ENCODE measurements at regions not wholly inside any gene's neighbourhood (a gene's known extent, or its start where the extent isn't known, plus 50 kb on each side); places are given as distances from the start of the nearest gene placed in this dataset.

- TF ChIP-seq, protein P1, sequence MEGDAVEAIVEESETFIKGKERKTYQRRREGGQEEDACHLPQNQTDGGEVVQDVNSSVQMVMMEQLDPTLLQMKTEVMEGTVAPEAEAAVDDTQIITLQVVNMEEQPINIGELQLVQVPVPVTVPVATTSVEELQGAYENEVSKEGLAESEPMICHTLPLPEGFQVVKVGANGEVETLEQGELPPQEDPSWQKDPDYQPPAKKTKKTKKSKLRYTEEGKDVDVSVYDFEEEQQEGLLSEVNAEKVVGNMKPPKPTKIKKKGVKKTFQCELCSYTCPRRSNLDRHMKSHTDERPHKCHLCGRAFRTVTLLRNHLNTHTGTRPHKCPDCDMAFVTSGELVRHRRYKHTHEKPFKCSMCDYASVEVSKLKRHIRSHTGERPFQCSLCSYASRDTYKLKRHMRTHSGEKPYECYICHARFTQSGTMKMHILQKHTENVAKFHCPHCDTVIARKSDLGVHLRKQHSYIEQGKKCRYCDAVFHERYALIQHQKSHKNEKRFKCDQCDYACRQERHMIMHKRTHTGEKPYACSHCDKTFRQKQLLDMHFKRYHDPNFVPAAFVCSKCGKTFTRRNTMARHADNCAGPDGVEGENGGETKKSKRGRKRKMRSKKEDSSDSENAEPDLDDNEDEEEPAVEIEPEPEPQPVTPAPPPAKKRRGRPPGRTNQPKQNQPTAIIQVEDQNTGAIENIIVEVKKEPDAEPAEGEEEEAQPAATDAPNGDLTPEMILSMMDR (optimal IDR thresholded peaks at IDR 0.05 in 1 of 3, IDR thresholded peaks at IDR 0.05 in 1 of 3, conservative IDR thresholded peaks at IDR 0.05 in 1 of 3; ENCODE audit: extremely low read depth in 1 of 3, insufficient read depth in 2 of 3, low read length in 3 of 3): no peak
- TF ChIP-seq EZH2 (IDR thresholded peaks at IDR 0.05; ENCODE audit: low read length): no peak
- H3K79me2 ChIP-seq (ENCODE audit: control insufficient read depth, insufficient read depth, low read length): no peaks in the 10 kb centered on the region
- no peaks in the 10 kb centered on the region for H3K36me3 ChIP-seq (ENCODE audit: control insufficient read depth in 2 of 2, extremely low read depth in 1 of 2, insufficient read depth in 2 of 2, low read length in 2 of 2)
- no peaks in the 10 kb centered on the region for H4K20me1 ChIP-seq (ENCODE audit: control insufficient read depth, extremely low read depth, insufficient read depth, low read length)
- FAIRE-seq: no peak
- H3K27ac ChIP-seq (ENCODE audit: control insufficient read depth, insufficient read depth, low read length): no peak overlapping the region
- no peaks in the 10 kb centered on the region for H3K9me1 ChIP-seq (ENCODE audit: control insufficient read depth, extremely low read depth, insufficient read depth, low read length)
- H3K4me3 ChIP-seq (ENCODE audit: control insufficient read depth in 2 of 3, extremely low read depth in 1 of 3, insufficient read depth in 2 of 3, low read depth in 1 of 3, low read length in 3 of 3): no peak overlapping the region
- H2AFZ ChIP-seq (ENCODE audit: control insufficient read depth, low read length): no peak overlapping the region
- no peaks in the 10 kb centered on the region for H3K27me3 ChIP-seq (ENCODE audit: control insufficient read depth, extremely low read depth, insufficient read depth, low read length)
- no peak for DNase-seq (ENCODE audit: low read depth, low spot score)
- no peaks in the 10 kb centered on the region for H3K9me3 ChIP-seq (ENCODE audit: control insufficient read depth, low read depth, low read length)
- H3K4me2 ChIP-seq (ENCODE audit: control insufficient read depth, extremely low read depth, insufficient read depth, low read depth, low read length): no peak overlapping the region
- H3K9ac ChIP-seq (ENCODE audit: control insufficient read depth, extremely low read depth, insufficient read depth, low read length): no peak overlapping the region
- H3K4me1 ChIP-seq (ENCODE audit: control insufficient read depth, extremely low read depth, insufficient read depth, low read length): no peaks in the 10 kb centered on the region
- dilution Hi-C loops (cut with MboI; ENCODE audit: extremely low pct_ligation_motif_present, low sequenced_read_pairs): no loop called here
Measured at GRCh38 chr2:183998797-183999190, 599.5 kb upstream of the ZNF804A start.

DNA sequence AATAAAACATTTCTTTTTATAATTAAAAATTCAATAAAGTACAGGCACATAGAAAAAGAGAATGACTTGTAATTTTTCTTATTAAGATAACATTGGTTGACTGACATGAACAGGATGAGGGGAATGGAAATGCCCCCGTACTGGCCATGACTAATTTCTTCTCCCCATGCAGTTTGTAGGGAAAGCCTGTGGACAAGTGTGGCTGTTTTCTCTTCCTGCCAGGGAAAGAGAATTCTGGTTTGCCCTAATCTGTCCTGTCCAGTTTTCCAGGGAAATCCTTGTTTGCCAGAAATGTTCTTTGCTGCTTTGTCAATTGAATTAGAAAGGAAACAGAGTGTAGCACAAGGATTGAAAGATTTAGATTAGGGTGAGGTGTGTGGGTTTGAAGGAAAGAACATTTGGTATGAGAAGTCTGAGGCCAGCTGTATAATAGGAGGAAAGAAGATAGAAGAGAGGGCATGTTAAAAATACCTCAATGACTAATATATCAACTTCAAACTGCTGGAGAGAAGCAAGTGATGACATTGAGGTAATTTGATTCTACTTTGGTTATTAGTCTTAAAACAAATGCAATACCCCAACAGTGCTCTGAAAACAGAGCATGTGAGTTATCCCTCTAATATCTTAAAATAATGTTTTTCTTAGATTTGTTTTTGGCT lies 593.9 kb upstream of the ZNF804A start:
- Histone ChIP-seq H3K9me3 (ENCODE audit: control insufficient read depth, low read depth, low read length) (no peaks in the 10 kb centered on the region), H4K20me1 (ENCODE audit: control insufficient read depth, extremely low read depth, insufficient read depth, low read length) (no peaks in the 10 kb centered on the region), H3K36me3 (ENCODE audit: control insufficient read depth in 2 of 2, extremely low read depth in 1 of 2, insufficient read depth in 2 of 2, low read length in 2 of 2) (no peaks in the 10 kb centered on the region), H3K4me2 (ENCODE audit: control insufficient read depth, extremely low read depth, insufficient read depth, low read depth, low read length) (no peak overlapping the region), H3K27ac (ENCODE audit: control insufficient read depth, insufficient read depth, low read length) (no peak overlapping the region), H3K27me3 (ENCODE audit: control insufficient read depth, extremely low read depth, insufficient read depth, low read length) (no peaks in the 10 kb centered on the region), H3K9ac (ENCODE audit: control insufficient read depth, extremely low read depth, insufficient read depth, low read length) (no peak overlapping the region), H3K9me1 (ENCODE audit: control insufficient read depth, extremely low read depth, insufficient read depth, low read length) (no peaks in the 10 kb centered on the region), H2AFZ (ENCODE audit: control insufficient read depth, low read length) (no peak overlapping the region), H3K4me3 (ENCODE audit: control insufficient read depth in 2 of 3, extremely low read depth in 1 of 3, insufficient read depth in 2 of 3, low read depth in 1 of 3, low read length in 3 of 3) (no peak overlapping the region), H3K79me2 (ENCODE audit: control insufficient read depth, insufficient read depth, low read length) (no peaks in the 10 kb centered on the region), H3K4me1 (ENCODE audit: control insufficient read depth, extremely low read depth, insufficient read depth, low read length) (no peaks in the 10 kb centered on the region)
- dilution Hi-C loops (cut with MboI; ENCODE audit: extremely low pct_ligation_motif_present, low sequenced_read_pairs): no loop called here
- FAIRE-seq (no peak), DNase-seq (ENCODE audit: low read depth, low spot score) (no peak)
- TF ChIP-seq, protein P1 (optimal IDR thresholded peaks at IDR 0.05 in 1 of 3, IDR thresholded peaks at IDR 0.05 in 1 of 3, conservative IDR thresholded peaks at IDR 0.05 in 1 of 3; ENCODE audit: extremely low read depth in 1 of 3, insufficient read depth in 2 of 3, low read length in 3 of 3): no peak
- TF ChIP-seq EZH2 (IDR thresholded peaks at IDR 0.05; ENCODE audit: low read length): no peak

Measured in keratinocyte (primary cell).